Testis (tissue), 2 donors: ENCODE measurements at regions not wholly inside any gene's neighbourhood (a gene's known extent, or its start where the extent isn't known, plus 50 kb on each side); places are given as distances from the start of the nearest gene placed in this dataset.

Experiments
- DNase-seq: peaks from one replicate; pipeline ENCODE4 v3.0.0-alpha.2; 2019
- H3K27ac ChIP-seq, 2 donors: fragments of 200-600 bp; sonication (generic); one replicate each; pipeline ENCODE4 v1.5.1; 2019
- H3K27me3 ChIP-seq: fragments of 200-600 bp; sonication (generic); one replicate; pipeline ENCODE4 v1.5.1; 2019
- H3K36me3 ChIP-seq: fragments of 200-600 bp; sonication (generic); one replicate; pipeline ENCODE4 v1.5.1; 2017; ENCODE audit warnings: low read depth; ENCODE audit errors: missing control alignments
- H3K4me1 ChIP-seq: fragments of 200-600 bp; sonication (generic); one replicate; pipeline ENCODE4 v1.5.1; 2019
- H3K4me3 ChIP-seq, 2 donors: fragments of 200-600 bp; sonication (generic); one replicate each; pipeline ENCODE4 v1.5.1; 2017 to 2019
- H3K9me3 ChIP-seq: fragments of 200-600 bp; sonication (generic); one replicate; pipeline ENCODE4 v1.5.1; 2017
- CTCF ChIP-seq, 3 experiments: fragments of 450-650 bp in 2 of 3; fragments of 200-600 bp in 1 of 3; sonication (generic) in 1 of 3; IDR thresholded peaks; one replicate each; pipeline ENCODE4 v1.5.1; 2016 to 2019; ENCODE audit warnings: antibody characterized with exemption in 3 of 3, mild to moderate bottlenecking in 2 of 3, moderate library complexity in 1 of 3
- POLR2A ChIP-seq: fragments of 450-650 bp; IDR thresholded peaks from one replicate; pipeline ENCODE4 v1.6.1; 2017; ENCODE audit warnings: antibody characterized with exemption, mild to moderate bottlenecking, moderate library complexity
- WGBS, 2 donors: methylation state at CpG; one replicate each; pipeline ENCODE4 v1.1.5; 2018; 5-methylcytosine and 5-hydroxymethylcytosine counted together
- intact Hi-C: fragments of 100-400 bp; cut with DNase I; formaldehyde crosslinking; loops from one replicate; pipeline ENCODE4 v1.15.1; 2023; ENCODE audit warnings: low total_unique reads

- intact Hi-C loops, result no loop called here
- Histone ChIP-seq H3K9me3 (no peaks in the 10 kb centered on the region), H3K36me3 (no peaks in the 10 kb centered on the region), H3K4me3 (no peak overlapping the region), H3K27ac (no peak overlapping the region), H3K27me3 (no peaks in the 10 kb centered on the region), H3K4me1 (no peaks in the 10 kb centered on the region)
- no peak for DNase-seq
- 88 to 94% methylated on average over 4 of the region's 4 CpGs for whole genome bisulfite sequencing, 2 donors
- no peak for TF ChIP-seq POLR2A
- TF ChIP-seq CTCF (IDR thresholded peaks at IDR 0.05), result no peak
These were observed 69.0 kb upstream of the GYPA start for GRCh38 chr4:144209491-144209890.

- no peak overlapping the region for H3K4me3 ChIP-seq
- H3K27ac ChIP-seq, result no peak overlapping the region
- DNase-seq, result no peak
- H3K4me1 ChIP-seq, result no peaks in the 10 kb centered on the region
- H3K9me3 ChIP-seq, result no peaks in the 10 kb centered on the region
- TF ChIP-seq CTCF (IDR thresholded peaks at IDR 0.05), result no peak
- TF ChIP-seq POLR2A, result no peak
- H3K36me3 ChIP-seq, result no peaks in the 10 kb centered on the region
- intact Hi-C loops, result no loop called here
- WGBS, 2 donors, result 64 to 74% methylated on average over 4 of the region's 4 CpGs
- H3K27me3 ChIP-seq, result no peaks in the 10 kb centered on the region
These were observed 72.9 kb upstream of the GYPA start for GRCh38 chr4:144213371-144213770.

GRCh38 chr4:144223149-144223548 lies 82.6 kb upstream of the GYPA start:
- WGBS, 2 donors, result 87 to 100% methylated on average over 1 of the region's 1 CpG
- H3K4me3 ChIP-seq, result no peak overlapping the region
- no peaks in the 10 kb centered on the region for H3K4me1 ChIP-seq
- no peaks in the 10 kb centered on the region for H3K9me3 ChIP-seq
- H3K27me3 ChIP-seq, result no peaks in the 10 kb centered on the region
- H3K27ac ChIP-seq, result no peak overlapping the region
- TF ChIP-seq CTCF (IDR thresholded peaks at IDR 0.05), result no peak
- TF ChIP-seq POLR2A, result no peak
- no peak for DNase-seq
- H3K36me3 ChIP-seq, result no peaks in the 10 kb centered on the region
- intact Hi-C loops, result no loop called here

- H3K4me3 ChIP-seq, result no peak overlapping the region
- no peak overlapping the region for H3K27ac ChIP-seq
- DNase-seq, result no peak
- H3K9me3 ChIP-seq, result no peaks in the 10 kb centered on the region
- H3K36me3 ChIP-seq, result no peaks in the 10 kb centered on the region
- 45 to 47% methylated on average over 2 of the region's 2 CpGs for WGBS, 2 donors
- TF ChIP-seq POLR2A, result no peak
- TF ChIP-seq CTCF (IDR thresholded peaks at IDR 0.05), result no peak
- H3K27me3 ChIP-seq, result no peaks in the 10 kb centered on the region
- H3K4me1 ChIP-seq, result no peaks in the 10 kb centered on the region
- intact Hi-C loops, result no loop called here
These were observed 83.1 kb upstream of the GYPA start for GRCh38 chr4:144223661-144224060.

GRCh38 chr4:144259285-144259684 lies 118.8 kb upstream of the GYPA start:
- no peak overlapping the region for H3K27ac ChIP-seq
- WGBS, 2 donors, result 96 to 100% methylated on average over 1 of the region's 1 CpG
- H3K4me3 ChIP-seq, result no peak overlapping the region
- DNase-seq, result no peak
- no peaks in the 10 kb centered on the region for H3K36me3 ChIP-seq
- H3K9me3 ChIP-seq, result no peaks in the 10 kb centered on the region
- H3K27me3 ChIP-seq, result no peaks in the 10 kb centered on the region
- intact Hi-C loops, result no loop called here
- no peaks in the 10 kb centered on the region for H3K4me1 ChIP-seq
- TF ChIP-seq CTCF (IDR thresholded peaks at IDR 0.05), result no peak
- no peak for TF ChIP-seq POLR2A
